ENCODE measurements at regions not wholly inside any gene's neighbourhood (a gene's known extent, or its start where the extent isn't known, plus 50 kb on each side); places are given as distances from the start of the nearest gene placed in this dataset.

- TF ChIP-seq, protein P1, sequence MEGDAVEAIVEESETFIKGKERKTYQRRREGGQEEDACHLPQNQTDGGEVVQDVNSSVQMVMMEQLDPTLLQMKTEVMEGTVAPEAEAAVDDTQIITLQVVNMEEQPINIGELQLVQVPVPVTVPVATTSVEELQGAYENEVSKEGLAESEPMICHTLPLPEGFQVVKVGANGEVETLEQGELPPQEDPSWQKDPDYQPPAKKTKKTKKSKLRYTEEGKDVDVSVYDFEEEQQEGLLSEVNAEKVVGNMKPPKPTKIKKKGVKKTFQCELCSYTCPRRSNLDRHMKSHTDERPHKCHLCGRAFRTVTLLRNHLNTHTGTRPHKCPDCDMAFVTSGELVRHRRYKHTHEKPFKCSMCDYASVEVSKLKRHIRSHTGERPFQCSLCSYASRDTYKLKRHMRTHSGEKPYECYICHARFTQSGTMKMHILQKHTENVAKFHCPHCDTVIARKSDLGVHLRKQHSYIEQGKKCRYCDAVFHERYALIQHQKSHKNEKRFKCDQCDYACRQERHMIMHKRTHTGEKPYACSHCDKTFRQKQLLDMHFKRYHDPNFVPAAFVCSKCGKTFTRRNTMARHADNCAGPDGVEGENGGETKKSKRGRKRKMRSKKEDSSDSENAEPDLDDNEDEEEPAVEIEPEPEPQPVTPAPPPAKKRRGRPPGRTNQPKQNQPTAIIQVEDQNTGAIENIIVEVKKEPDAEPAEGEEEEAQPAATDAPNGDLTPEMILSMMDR (IDR thresholded peaks at IDR 0.05): no peak
- TF ChIP-seq POLR2A (IDR thresholded peaks at IDR 0.05): no peak
Observed at GRCh38 chr4:155510771-155511170, 134.0 kb upstream of the MAP9 start.
